Stomach (tissue), 4 donors: ENCODE measurements at regions not wholly inside any gene's neighbourhood (a gene's known extent, or its start where the extent isn't known, plus 50 kb on each side); places are given as distances from the start of the nearest gene placed in this dataset.

Experiments
- CTCF ChIP-seq, 7 experiments: fragments of 450-650 bp in 4 of 7; fragments of 200-600 bp in 3 of 7; sonication (generic) in 3 of 7; IDR thresholded peaks; one replicate each; pipeline ENCODE4 v1.5.1; 2016 to 2019; ENCODE audit warnings: antibody characterized with exemption in 7 of 7, control low read depth in 2 of 7, mild to moderate bottlenecking in 1 of 7
- POLR2A ChIP-seq, 4 donors: fragments of 450-650 bp; IDR thresholded peaks; one replicate each; pipeline ENCODE4 v1.6.1; 2016; ENCODE audit warnings: antibody characterized with exemption in 4 of 4, control low read depth in 2 of 4, mild to moderate bottlenecking in 1 of 4, moderate library complexity in 1 of 4
- POLR2AphosphoS5 ChIP-seq, 3 donors: sonication (generic); formaldehyde crosslinking; IDR thresholded peaks; one replicate each; pipeline ENCODE4 v1.6.1; 2016; ENCODE audit warnings: antibody characterized with exemption in 3 of 3

GRCh38 chr1:56183151-56183550 lies 396.2 kb downstream of the PLPP3 start:
- TF ChIP-seq POLR2A (IDR thresholded peaks at IDR 0.05) (no peak), POLR2AphosphoS5 (IDR thresholded peaks at IDR 0.05) (no peak), CTCF (IDR thresholded peaks at IDR 0.05) (no peak)
